Uterus (tissue), 3 donors: ENCODE measurements at regions not wholly inside any gene's neighbourhood (a gene's known extent, or its start where the extent isn't known, plus 50 kb on each side); places are given as distances from the start of the nearest gene placed in this dataset.

ENCODE experiments used
- DNase-seq, 2 donors: peaks; one replicate each; pipeline ENCODE4 v3.0.0-alpha.2; 2019 to 2020
- H3K27ac ChIP-seq, 2 donors: fragments of 200-600 bp; sonication (generic); 1 replicate in 1 of 2; 2 replicates in 1 of 2; pipeline ENCODE4 v1.5.1; 2016 to 2018
- H3K27me3 ChIP-seq, 2 donors: fragments of 200-600 bp; sonication (generic); one replicate each; pipeline ENCODE4 v1.5.1; 2018 to 2019; ENCODE audit warnings: control low read depth in 1 of 2
- H3K36me3 ChIP-seq, 2 donors: fragments of 200-600 bp; sonication (generic); one replicate each; pipeline ENCODE4 v1.5.1; 2019; ENCODE audit warnings: control low read depth in 1 of 2
- H3K4me1 ChIP-seq, 2 donors: fragments of 200-600 bp; sonication (generic); one replicate each; pipeline ENCODE4 v1.5.1; 2018 to 2019; ENCODE audit warnings: control low read depth in 1 of 2
- H3K4me3 ChIP-seq, 2 donors: fragments of 200-600 bp; sonication (generic); 1 replicate in 1 of 2; 2 replicates in 1 of 2; pipeline ENCODE4 v1.5.1; 2018 to 2019; ENCODE audit warnings: mild to moderate bottlenecking in 1 of 2
- H3K9me3 ChIP-seq, 2 donors: fragments of 200-600 bp; sonication (generic); one replicate each; pipeline ENCODE4 v1.5.1; 2019; ENCODE audit warnings: control low read depth in 1 of 2
- POLR2A ChIP-seq, 2 donors: fragments of 450-650 bp; IDR thresholded peaks; one replicate each; pipeline ENCODE4 v1.6.1; 2016; ENCODE audit warnings: antibody characterized with exemption in 2 of 2, mild to moderate bottlenecking in 1 of 2, moderate library complexity in 1 of 2
- intact Hi-C: fragments of 100-400 bp; cut with DNase I; formaldehyde crosslinking; loops from one replicate; pipeline ENCODE4 v1.15.1; 2023; ENCODE audit warnings: low total_unique reads
- TF ChIP-seq, protein P1 (sequence below), 4 experiments: fragments of 200-600 bp in 2 of 4; fragments of 450-650 bp in 2 of 4; sonication (generic) in 2 of 4; IDR thresholded peaks; one replicate each; pipeline ENCODE4 v1.5.1; 2016 to 2019; ENCODE audit warnings: antibody characterized with exemption in 4 of 4, mild to moderate bottlenecking in 2 of 4, moderate library complexity in 1 of 4
- donor health status: DM: yes; HTN: yes; CAD: no.

DNA sequence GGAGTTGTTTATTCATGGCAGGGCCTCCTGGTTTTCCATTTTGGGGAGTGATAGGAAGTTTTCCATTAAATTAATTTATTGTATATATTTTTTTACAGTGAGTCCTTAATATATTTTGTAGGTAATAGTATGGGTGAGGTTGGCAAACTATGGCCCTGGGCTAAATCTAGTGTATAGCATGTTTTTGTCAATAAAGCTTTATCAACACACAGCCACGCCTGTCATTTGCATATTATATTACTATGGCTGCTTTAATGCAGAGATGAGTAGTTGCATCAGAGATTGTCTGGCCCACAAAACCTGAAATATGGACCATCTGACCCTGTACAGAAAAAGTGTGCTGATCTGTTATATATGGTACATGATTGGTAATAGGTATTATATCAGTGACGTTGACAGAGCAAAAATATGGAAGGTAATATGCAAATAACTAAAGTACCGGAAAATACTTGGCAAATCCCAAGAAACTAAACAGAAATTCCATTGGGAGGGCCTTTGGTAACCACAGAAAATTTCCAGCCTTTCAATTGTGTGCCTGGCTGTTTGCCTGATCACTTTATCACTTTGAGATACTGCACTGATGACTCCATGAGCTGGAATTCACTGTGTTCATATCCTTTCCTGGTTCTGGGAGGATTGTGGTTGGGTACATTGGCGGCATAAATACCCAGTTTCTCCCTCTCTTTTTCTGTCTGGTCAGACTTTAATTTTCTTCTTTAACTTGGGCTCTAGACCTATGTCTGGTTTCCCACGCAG lies 61.7 kb upstream of the RFLNA start:
- TF ChIP-seq POLR2A (IDR thresholded peaks at IDR 0.05) = no peak
- TF ChIP-seq, protein P1, sequence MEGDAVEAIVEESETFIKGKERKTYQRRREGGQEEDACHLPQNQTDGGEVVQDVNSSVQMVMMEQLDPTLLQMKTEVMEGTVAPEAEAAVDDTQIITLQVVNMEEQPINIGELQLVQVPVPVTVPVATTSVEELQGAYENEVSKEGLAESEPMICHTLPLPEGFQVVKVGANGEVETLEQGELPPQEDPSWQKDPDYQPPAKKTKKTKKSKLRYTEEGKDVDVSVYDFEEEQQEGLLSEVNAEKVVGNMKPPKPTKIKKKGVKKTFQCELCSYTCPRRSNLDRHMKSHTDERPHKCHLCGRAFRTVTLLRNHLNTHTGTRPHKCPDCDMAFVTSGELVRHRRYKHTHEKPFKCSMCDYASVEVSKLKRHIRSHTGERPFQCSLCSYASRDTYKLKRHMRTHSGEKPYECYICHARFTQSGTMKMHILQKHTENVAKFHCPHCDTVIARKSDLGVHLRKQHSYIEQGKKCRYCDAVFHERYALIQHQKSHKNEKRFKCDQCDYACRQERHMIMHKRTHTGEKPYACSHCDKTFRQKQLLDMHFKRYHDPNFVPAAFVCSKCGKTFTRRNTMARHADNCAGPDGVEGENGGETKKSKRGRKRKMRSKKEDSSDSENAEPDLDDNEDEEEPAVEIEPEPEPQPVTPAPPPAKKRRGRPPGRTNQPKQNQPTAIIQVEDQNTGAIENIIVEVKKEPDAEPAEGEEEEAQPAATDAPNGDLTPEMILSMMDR (IDR thresholded peaks at IDR 0.05) = no peak
- Histone ChIP-seq H3K27me3 (no peaks in the 10 kb centered on the region), H3K36me3 (no peaks in the 10 kb centered on the region), H3K4me3 (no peak overlapping the region), H3K27ac (no peak overlapping the region), H3K9me3 (no peaks in the 10 kb centered on the region), H3K4me1 (no peaks in the 10 kb centered on the region)
- no peak for DNase-seq
- intact Hi-C loops = no loop called here

DNA sequence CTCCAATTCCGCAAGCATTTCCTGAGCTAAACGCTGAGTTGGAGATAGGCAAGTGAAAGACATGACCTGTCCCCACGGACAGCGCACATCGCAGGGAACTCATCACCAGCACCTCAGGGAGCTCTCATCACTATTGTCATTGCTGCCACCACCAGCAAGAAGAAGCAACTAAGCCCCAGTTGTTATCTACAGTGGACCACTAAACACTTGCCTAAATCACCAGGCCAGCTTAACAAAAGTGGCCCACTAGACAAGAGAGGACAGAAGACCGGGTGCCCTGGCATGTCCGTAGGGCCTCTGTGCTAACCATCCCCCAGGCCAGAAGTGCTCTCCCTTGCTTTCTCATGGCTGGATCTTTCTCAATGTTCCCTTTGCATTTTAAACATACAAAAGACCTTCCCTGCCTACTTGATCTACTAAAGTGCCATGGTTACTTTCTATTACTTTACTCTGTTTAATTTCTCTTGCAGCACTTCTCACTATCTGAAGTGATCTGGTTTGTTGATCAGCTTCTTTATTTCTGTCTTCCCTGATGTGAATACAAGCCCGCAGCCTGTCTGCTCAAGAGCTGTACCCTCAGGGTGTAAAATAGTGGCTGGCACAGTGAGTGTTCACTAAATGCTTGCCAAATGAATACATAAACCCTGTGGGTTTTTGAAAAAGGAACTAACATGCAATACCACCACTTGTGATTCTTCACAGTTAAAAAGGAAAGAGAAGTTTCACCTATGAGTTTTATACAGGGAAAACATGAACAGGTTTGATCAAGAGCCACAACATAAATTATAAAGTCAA lies 60.9 kb upstream of the RFLNA start:
- intact Hi-C loops = no loop called here

DNA sequence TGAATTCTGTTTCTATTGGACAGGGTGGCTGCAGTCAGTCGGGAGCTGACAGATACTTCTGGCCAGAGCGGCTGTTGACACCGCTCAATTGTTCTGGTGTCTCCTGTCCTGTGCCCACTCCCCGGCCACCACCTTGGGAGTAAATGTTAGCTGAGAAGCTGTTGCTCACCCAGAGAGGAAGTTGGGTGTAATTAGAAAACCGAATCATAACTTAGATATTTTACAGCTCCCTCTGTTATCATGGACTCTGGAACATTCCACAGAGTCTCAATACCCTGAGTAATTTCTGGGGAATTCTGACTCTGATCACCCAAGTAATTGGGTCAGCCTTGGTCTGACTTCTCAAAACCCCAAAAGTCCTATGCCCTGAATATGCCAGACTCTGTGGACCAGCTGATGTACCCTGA lies 58.3 kb upstream of the RFLNA start:
- Histone ChIP-seq H3K4me1 (no peaks in the 10 kb centered on the region), H3K9me3 (no peaks in the 10 kb centered on the region), H3K36me3 (no peaks in the 10 kb centered on the region), H3K4me3 (no peak overlapping the region), H3K27ac (no peak overlapping the region), H3K27me3 (no peaks in the 10 kb centered on the region)
- DNase-seq = no peak
- TF ChIP-seq POLR2A (IDR thresholded peaks at IDR 0.05) = no peak
- TF ChIP-seq, protein P1 (IDR thresholded peaks at IDR 0.05) = no peak
- intact Hi-C loops = no loop called here

More for the DNA sequence above, 60.9 kb upstream of the RFLNA start:
- no peak overlapping the region for H3K27ac ChIP-seq
- no peaks in the 10 kb centered on the region for H3K27me3 ChIP-seq
- H3K9me3 ChIP-seq = no peaks in the 10 kb centered on the region
- no peak for DNase-seq
- no peak for TF ChIP-seq POLR2A (IDR thresholded peaks at IDR 0.05)
- TF ChIP-seq, protein P1 (IDR thresholded peaks at IDR 0.05) = no peak
- H3K4me1 ChIP-seq = no peaks in the 10 kb centered on the region
- H3K36me3 ChIP-seq = no peaks in the 10 kb centered on the region
- H3K4me3 ChIP-seq = no peak overlapping the region

DNA sequence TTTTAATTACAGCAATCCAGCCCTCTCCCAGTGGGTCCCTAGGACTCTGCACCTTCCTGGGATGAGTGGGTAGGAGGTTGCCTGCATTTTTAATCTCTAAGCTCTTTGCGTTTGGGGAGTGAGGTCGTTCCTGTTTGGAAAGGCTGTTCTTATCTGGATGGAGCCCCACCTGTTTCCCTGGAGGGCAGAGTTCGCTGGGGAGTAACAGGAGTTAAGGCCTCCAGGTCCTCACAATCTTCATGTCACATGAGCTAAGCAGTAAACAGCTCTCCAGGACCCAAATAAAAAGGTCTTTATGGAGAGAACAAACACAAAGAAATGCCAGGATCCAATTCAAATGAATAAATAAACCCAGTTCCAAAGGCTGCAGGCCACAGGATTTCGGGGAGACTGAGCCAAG lies 56.0 kb upstream of the RFLNA start:
- Histone ChIP-seq H3K27ac (no peak overlapping the region), H3K27me3 (no peaks in the 10 kb centered on the region), H3K4me1 (no peaks in the 10 kb centered on the region), H3K4me3 (no peak overlapping the region), H3K9me3 (no peaks in the 10 kb centered on the region), H3K36me3 (no peaks in the 10 kb centered on the region)
- TF ChIP-seq, protein P1 (IDR thresholded peaks at IDR 0.05) = no peak
- TF ChIP-seq POLR2A (IDR thresholded peaks at IDR 0.05) = no peak
- intact Hi-C loops = no loop called here
- DNase-seq = no peak

DNA sequence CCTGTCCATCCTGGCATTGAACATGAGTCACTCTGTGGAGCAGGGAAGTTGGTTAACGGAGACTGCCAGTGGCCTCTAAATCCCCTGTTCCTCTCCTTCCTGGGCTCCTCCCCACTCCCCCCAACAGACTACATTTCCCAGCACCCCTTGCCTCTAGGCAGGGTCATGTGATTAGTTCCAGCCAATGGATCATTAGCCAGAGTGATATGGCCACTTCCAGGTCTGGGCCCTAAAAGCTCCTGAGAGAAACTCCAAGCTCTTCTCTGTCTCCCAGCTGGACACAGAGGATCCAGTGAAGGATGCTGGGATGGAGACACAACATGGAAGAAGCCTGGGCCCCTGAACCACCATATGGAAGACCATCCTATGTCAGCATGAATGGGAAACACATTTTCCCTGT lies 54.4 kb upstream of the RFLNA start:
- H3K9me3 ChIP-seq = no peaks in the 10 kb centered on the region
- H3K4me1 ChIP-seq = no peaks in the 10 kb centered on the region
- H3K36me3 ChIP-seq = no peaks in the 10 kb centered on the region
- TF ChIP-seq, protein P1 (IDR thresholded peaks at IDR 0.05) = no peak
- intact Hi-C loops = no loop called here
- DNase-seq = no peak
- H3K27me3 ChIP-seq = no peaks in the 10 kb centered on the region
- no peak overlapping the region for H3K4me3 ChIP-seq
- no peak overlapping the region for H3K27ac ChIP-seq
